ENCODE measurements at regions not wholly inside any gene's neighbourhood (a gene's known extent, or its start where the extent isn't known, plus 50 kb on each side); places are given as distances from the start of the nearest gene placed in this dataset.

- 50% methylated on average over 2 of the region's 3 CpGs for WGBS (ENCODE audit: insufficient coverage, low lambda C conversion rate)
- Histone ChIP-seq H3K4me3 (ENCODE audit: low read length) (no peak overlapping the region), H3K27ac (ENCODE audit: low read length) (no peak overlapping the region)
These were observed 451.8 kb downstream of the HACE1 start for GRCh38 chr6:104407957-104408356.

DNA sequence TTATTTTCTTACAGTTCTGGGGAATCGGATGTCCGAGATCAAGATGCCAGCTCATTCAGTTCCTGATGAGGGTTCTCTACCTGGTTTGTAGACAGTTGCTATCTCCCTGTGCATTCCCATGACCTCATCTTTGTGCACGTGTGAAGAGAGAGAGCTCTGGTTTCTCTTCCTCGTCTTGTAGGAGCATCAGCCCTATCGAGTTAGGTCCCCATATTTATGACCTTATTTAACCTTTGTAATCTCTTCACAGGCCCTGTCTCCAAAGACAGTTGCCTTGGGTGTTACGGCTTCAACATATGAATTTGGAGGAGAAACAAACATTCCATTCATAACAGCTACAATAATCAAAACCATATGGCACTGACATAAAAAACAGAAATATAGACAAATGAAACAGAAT lies 455.3 kb downstream of the HACE1 start:
- Histone ChIP-seq H3K36me3 (ENCODE audit: control insufficient read depth, insufficient read depth, low read length) (no peaks in the 10 kb centered on the region), H3K9me3 (ENCODE audit: control insufficient read depth, low read depth, low read length) (no peaks in the 10 kb centered on the region), H3K27ac (ENCODE audit: low read length) (no peak overlapping the region), H3K27me3 (ENCODE audit: control insufficient read depth, insufficient read depth, low read length) (no peaks in the 10 kb centered on the region), H3K4me1 (ENCODE audit: control insufficient read depth, insufficient read depth, low read length) (no peaks in the 10 kb centered on the region), H3K4me3 (ENCODE audit: low read length) (no peak overlapping the region)
- WGBS (ENCODE audit: insufficient coverage, low lambda C conversion rate) = 100% methylated on average over 1 of the region's 6 CpGs
- no peak for DNase-seq

More at GRCh38 chr6:104407957-104408356, 451.8 kb downstream of the HACE1 start:
- Histone ChIP-seq H3K4me1 (ENCODE audit: control insufficient read depth, insufficient read depth, low read length) (no peaks in the 10 kb centered on the region), H3K27me3 (ENCODE audit: control insufficient read depth, insufficient read depth, low read length) (no peaks in the 10 kb centered on the region), H3K9me3 (ENCODE audit: control insufficient read depth, low read depth, low read length) (no peaks in the 10 kb centered on the region), H3K36me3 (ENCODE audit: control insufficient read depth, insufficient read depth, low read length) (no peaks in the 10 kb centered on the region)
- DNase-seq = no peak

DNA sequence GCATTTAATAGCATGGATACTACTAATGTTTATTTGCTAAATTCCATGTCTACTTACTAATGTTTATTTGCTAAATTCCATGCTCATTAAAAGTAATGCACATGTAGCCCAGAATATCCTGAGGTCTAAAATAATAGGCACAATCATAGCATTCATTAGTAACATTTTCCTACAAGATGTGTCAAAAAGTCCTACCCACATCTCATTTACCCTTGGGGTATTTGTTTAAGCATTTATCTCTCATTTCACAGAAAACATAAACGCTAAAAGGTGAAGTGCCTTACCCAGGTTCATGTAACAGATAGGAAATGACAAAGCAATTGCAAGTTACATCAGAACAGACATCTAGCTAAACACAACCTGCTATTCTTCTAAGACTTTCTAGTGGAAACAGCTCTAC lies 457.1 kb downstream of the HACE1 start:
- WGBS (ENCODE audit: insufficient coverage, low lambda C conversion rate) = 60% methylated on average over 1 of the region's 1 CpG
- Histone ChIP-seq H3K36me3 (ENCODE audit: control insufficient read depth, insufficient read depth, low read length) (no peaks in the 10 kb centered on the region), H3K4me3 (ENCODE audit: low read length) (no peak overlapping the region), H3K27ac (ENCODE audit: low read length) (no peak overlapping the region), H3K4me1 (ENCODE audit: control insufficient read depth, insufficient read depth, low read length) (no peaks in the 10 kb centered on the region), H3K27me3 (ENCODE audit: control insufficient read depth, insufficient read depth, low read length) (no peaks in the 10 kb centered on the region), H3K9me3 (ENCODE audit: control insufficient read depth, low read depth, low read length) (no peaks in the 10 kb centered on the region)
- DNase-seq = no peak

- Histone ChIP-seq H3K36me3 (ENCODE audit: control insufficient read depth, insufficient read depth, low read length) (no peaks in the 10 kb centered on the region), H3K4me1 (ENCODE audit: control insufficient read depth, insufficient read depth, low read length) (no peaks in the 10 kb centered on the region), H3K9me3 (ENCODE audit: control insufficient read depth, low read depth, low read length) (no peaks in the 10 kb centered on the region), H3K4me3 (ENCODE audit: low read length) (no peak overlapping the region), H3K27me3 (ENCODE audit: control insufficient read depth, insufficient read depth, low read length) (no peaks in the 10 kb centered on the region), H3K27ac (ENCODE audit: low read length) (no peak overlapping the region)
- 100% methylated on average over 2 of the region's 5 CpGs for WGBS (ENCODE audit: insufficient coverage, low lambda C conversion rate)
- DNase-seq = no peak
These were observed 457.8 kb downstream of the HACE1 start for GRCh38 chr6:104401926-104402325.

DNA sequence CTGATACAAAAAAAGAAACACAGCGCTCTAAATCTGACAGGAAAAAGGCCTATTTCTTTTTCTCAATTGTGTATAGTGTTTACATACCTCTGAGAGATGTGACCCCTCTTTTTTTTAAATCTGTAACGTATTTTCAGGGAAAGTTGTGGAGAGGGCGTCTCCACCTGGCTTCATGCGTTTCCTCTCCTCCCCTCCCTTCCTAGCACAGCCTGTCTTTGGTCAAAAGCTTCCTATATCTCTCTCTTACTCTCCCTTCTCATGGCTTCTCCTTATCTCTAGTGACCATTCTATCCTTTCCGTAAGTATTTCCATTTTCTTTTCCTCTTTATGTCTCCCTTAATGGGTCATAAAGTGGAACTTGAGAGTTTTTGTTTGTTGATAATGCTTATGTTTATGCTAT lies 458.9 kb downstream of the HACE1 start:
- WGBS (ENCODE audit: insufficient coverage, low lambda C conversion rate) = 37% methylated on average over 3 of the region's 5 CpGs
- Histone ChIP-seq H3K27me3 (ENCODE audit: control insufficient read depth, insufficient read depth, low read length) (no peaks in the 10 kb centered on the region), H3K36me3 (ENCODE audit: control insufficient read depth, insufficient read depth, low read length) (no peaks in the 10 kb centered on the region), H3K4me3 (ENCODE audit: low read length) (no peak overlapping the region), H3K9me3 (ENCODE audit: control insufficient read depth, low read depth, low read length) (no peaks in the 10 kb centered on the region), H3K4me1 (ENCODE audit: control insufficient read depth, insufficient read depth, low read length) (no peaks in the 10 kb centered on the region), H3K27ac (ENCODE audit: low read length) (no peak overlapping the region)
- DNase-seq = no peak

GRCh38 chr6:104396077-104396476 lies 463.6 kb downstream of the HACE1 start:
- Histone ChIP-seq H3K36me3 (ENCODE audit: control insufficient read depth, insufficient read depth, low read length) (no peaks in the 10 kb centered on the region), H3K27me3 (ENCODE audit: control insufficient read depth, insufficient read depth, low read length) (no peaks in the 10 kb centered on the region), H3K9me3 (ENCODE audit: control insufficient read depth, low read depth, low read length) (no peaks in the 10 kb centered on the region), H3K4me1 (ENCODE audit: control insufficient read depth, insufficient read depth, low read length) (no peaks in the 10 kb centered on the region), H3K27ac (ENCODE audit: low read length) (no peak overlapping the region), H3K4me3 (ENCODE audit: low read length) (no peak overlapping the region)
- DNase-seq = no peak
- whole genome bisulfite sequencing (ENCODE audit: insufficient coverage, low lambda C conversion rate) = no CpG with 5 or more reads among the region's 3 CpGs

- Histone ChIP-seq H3K27ac (ENCODE audit: low read length) (no peak overlapping the region), H3K4me3 (ENCODE audit: low read length) (no peak overlapping the region), H3K9me3 (ENCODE audit: control insufficient read depth, low read depth, low read length) (no peaks in the 10 kb centered on the region), H3K36me3 (ENCODE audit: control insufficient read depth, insufficient read depth, low read length) (no peaks in the 10 kb centered on the region), H3K4me1 (ENCODE audit: control insufficient read depth, insufficient read depth, low read length) (no peaks in the 10 kb centered on the region), H3K27me3 (ENCODE audit: control insufficient read depth, insufficient read depth, low read length) (no peaks in the 10 kb centered on the region)
- WGBS (ENCODE audit: insufficient coverage, low lambda C conversion rate) = no CpG with 5 or more reads among the region's 2 CpGs
- DNase-seq = no peak
These were observed 477.8 kb downstream of the HACE1 start for GRCh38 chr6:104381907-104382306.

DNA sequence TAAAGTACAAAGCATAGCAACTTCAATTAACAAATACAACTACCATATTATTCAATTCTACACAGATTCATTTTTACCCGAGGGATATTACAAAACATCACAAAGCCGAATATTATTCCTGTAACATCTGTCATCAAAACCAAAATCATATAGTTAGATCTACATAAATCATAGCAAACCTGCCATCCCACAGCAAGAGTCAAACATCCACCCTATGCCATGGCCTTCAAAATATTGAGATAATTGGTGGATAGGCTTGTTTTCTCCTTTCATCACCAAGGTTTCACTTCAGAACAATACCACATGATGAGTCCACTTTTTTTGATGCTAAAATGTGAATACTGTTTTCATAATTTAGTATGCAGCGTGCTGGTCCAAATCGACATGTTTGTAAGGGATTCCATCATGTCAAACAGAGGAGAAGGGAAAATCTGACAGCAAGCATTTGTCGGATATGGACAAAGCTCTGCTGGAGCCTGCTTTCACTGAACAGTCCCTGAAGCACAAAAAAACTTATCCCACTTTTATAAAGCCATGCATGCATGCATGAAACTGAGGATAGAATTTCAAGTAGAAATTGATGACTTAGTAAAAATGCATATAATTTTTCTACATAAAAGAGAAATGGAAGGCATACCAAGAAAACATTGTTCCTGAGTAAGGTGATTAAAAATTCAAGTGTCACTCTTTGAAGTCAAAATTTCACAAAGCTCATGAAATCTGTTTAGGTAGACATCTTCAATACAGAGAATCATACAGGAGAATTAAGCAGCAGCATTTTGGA lies 494.1 kb downstream of the HACE1 start:
- Histone ChIP-seq H3K27ac (ENCODE audit: low read length) (no peak overlapping the region), H3K4me3 (ENCODE audit: low read length) (no peak overlapping the region), H3K27me3 (ENCODE audit: control insufficient read depth, insufficient read depth, low read length) (no peaks in the 10 kb centered on the region), H3K9me3 (ENCODE audit: control insufficient read depth, low read depth, low read length) (no peaks in the 10 kb centered on the region), H3K36me3 (ENCODE audit: control insufficient read depth, insufficient read depth, low read length) (no peaks in the 10 kb centered on the region), H3K4me1 (ENCODE audit: control insufficient read depth, insufficient read depth, low read length) (no peaks in the 10 kb centered on the region)
- WGBS (ENCODE audit: insufficient coverage, low lambda C conversion rate) = 100% methylated on average over 2 of the region's 5 CpGs
- DNase-seq = no peak

- Histone ChIP-seq H3K27me3 (ENCODE audit: control insufficient read depth, insufficient read depth, low read length) (no peaks in the 10 kb centered on the region), H3K9me3 (ENCODE audit: control insufficient read depth, low read depth, low read length) (no peaks in the 10 kb centered on the region), H3K4me1 (ENCODE audit: control insufficient read depth, insufficient read depth, low read length) (no peaks in the 10 kb centered on the region), H3K27ac (ENCODE audit: low read length) (no peak overlapping the region), H3K36me3 (ENCODE audit: control insufficient read depth, insufficient read depth, low read length) (no peaks in the 10 kb centered on the region), H3K4me3 (ENCODE audit: low read length) (no peak overlapping the region)
- no peak for DNase-seq
- WGBS (ENCODE audit: insufficient coverage, low lambda C conversion rate) = 83% methylated on average over 1 of the region's 3 CpGs
These were observed 501.8 kb downstream of the HACE1 start for GRCh38 chr6:104357928-104358327.

- Histone ChIP-seq H3K4me1 (ENCODE audit: control insufficient read depth, insufficient read depth, low read length) (no peaks in the 10 kb centered on the region), H3K36me3 (ENCODE audit: control insufficient read depth, insufficient read depth, low read length) (no peaks in the 10 kb centered on the region)
- DNase-seq = no peak
These were observed 503.5 kb downstream of the HACE1 start for GRCh38 chr6:104356197-104356596.

GRCh38 chr6:104349191-104349590 lies 510.5 kb downstream of the HACE1 start:
- no CpG with 5 or more reads among the region's 4 CpGs for WGBS (ENCODE audit: insufficient coverage, low lambda C conversion rate)
- Histone ChIP-seq H3K27me3 (ENCODE audit: control insufficient read depth, insufficient read depth, low read length) (no peaks in the 10 kb centered on the region), H3K4me1 (ENCODE audit: control insufficient read depth, insufficient read depth, low read length) (no peaks in the 10 kb centered on the region), H3K27ac (ENCODE audit: low read length) (no peak overlapping the region), H3K4me3 (ENCODE audit: low read length) (no peak overlapping the region), H3K36me3 (ENCODE audit: control insufficient read depth, insufficient read depth, low read length) (no peaks in the 10 kb centered on the region), H3K9me3 (ENCODE audit: control insufficient read depth, low read depth, low read length) (no peaks in the 10 kb centered on the region)
- no peak for DNase-seq

More at GRCh38 chr6:104356197-104356596, 503.5 kb downstream of the HACE1 start:
- Histone ChIP-seq H3K4me3 (ENCODE audit: low read length) (no peak overlapping the region), H3K27me3 (ENCODE audit: control insufficient read depth, insufficient read depth, low read length) (no peaks in the 10 kb centered on the region), H3K27ac (ENCODE audit: low read length) (no peak overlapping the region), H3K9me3 (ENCODE audit: control insufficient read depth, low read depth, low read length) (no peaks in the 10 kb centered on the region)
- no CpG with 5 or more reads among the region's 5 CpGs for WGBS (ENCODE audit: insufficient coverage, low lambda C conversion rate)

Measured in large intestine (tissue), 3 donors.